NCI-H82 (cell line): ENCODE measurements at regions not wholly inside any gene's neighbourhood (a gene's known extent, or its start where the extent isn't known, plus 50 kb on each side); places are given as distances from the start of the nearest gene placed in this dataset.

Source experiments
- DNase-seq: peaks from one replicate; lab custom pipeline; 2025; lab: John Stamatoyannopoulos, UW

DNA sequence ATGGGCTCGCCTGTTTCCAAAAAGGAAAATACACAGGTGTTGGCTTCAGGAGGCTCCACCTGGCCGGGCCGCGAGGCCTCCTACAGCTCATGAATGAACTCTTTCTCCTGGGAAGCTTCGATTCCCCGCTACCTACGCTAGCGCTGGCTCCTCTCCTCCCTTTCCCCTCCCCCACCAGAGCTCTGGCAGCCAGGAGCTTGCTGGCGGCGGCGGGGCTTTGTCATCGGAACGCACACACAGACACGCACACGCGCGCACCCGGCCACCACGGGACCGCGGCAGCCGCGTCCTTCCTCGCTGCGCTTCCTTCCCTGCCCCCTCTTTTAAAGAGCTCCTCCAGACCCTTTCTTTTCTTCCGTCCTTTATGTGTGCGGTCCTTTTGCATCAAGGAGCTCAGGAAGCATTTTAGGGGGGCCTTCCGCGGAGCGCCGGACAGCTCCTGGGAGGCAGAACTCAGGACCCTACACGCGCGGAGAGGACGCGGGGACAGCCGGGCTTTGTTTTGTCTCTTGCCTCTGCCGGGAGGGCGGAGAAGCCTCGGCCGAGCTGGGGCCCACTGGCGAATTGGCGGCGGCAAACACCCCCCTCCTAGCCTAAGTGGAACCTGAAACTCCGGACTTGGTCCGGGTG lies 70.2 kb upstream of the BCOR start:
- no peak for DNase-seq

DNA sequence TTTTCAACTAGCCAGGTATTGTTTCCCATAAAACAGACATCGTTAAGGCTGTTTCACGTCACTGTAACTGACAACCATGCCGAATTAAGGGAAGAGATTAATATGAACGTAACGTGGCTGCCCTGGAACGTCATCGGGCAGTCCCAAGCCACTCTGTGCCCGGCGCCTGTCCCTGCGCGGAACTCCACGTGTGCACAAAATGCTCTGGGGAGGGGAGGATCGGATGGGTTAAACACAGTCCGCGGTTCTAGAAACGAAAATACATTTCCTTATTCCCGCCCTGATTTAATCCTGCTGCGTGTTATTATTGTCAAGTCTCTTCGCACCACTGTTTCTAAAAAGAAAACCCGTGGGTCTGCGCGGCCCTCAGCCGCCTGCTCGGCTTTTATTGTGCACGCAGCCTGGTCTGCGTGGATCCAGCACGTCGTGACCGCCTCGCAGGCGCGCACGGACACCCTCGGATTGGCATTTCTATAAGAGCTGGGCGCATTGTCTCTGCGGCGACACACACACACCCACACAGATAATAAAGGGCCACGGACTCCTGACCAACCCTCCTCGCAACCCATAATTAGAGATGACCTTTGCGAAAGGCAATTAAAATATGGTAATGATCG lies 69.6 kb upstream of the BCOR start:
- DNase-seq: no peak

DNA sequence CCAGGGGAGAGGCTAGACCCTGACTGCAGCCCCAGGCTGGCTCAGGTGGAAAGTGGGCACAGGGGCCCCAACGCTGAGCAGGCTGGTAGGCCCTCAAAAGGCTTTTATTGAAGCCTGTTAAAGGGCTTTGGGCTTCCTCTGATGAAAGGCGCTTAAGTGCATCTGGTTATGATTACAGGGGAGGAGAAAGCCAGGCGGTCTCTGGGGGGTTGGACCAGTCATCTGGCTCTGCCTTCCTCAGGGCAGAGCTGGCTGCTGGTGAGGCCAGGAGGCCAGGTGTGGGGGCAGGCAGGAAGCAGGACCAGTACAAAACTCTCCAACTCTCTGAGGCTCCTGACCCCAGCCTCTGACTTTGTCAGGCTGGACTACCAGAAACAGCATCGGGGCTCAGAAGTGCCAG lies 68.8 kb upstream of the BCOR start:
- DNase-seq: peak; percentile 95

DNA sequence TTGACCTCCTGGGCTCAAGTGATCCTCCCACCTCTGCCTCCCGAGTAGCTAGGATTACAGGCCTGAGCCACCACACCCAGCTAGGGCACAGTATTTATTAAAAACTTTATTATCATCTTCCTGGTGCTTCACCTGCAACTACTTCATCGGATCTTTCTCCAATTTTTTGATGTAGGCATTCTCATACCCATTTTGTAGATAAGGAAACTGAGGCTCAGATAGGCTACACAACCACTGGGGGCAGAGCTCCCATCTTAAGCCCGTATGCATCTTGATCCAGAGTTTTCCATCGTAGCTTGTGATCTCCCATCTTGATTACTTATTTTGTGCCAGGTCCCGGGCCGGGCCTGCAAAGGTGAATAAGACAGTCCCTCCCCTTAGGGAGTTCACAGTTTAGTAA lies 68.1 kb upstream of the BCOR start:
- no peak for DNase-seq

DNA sequence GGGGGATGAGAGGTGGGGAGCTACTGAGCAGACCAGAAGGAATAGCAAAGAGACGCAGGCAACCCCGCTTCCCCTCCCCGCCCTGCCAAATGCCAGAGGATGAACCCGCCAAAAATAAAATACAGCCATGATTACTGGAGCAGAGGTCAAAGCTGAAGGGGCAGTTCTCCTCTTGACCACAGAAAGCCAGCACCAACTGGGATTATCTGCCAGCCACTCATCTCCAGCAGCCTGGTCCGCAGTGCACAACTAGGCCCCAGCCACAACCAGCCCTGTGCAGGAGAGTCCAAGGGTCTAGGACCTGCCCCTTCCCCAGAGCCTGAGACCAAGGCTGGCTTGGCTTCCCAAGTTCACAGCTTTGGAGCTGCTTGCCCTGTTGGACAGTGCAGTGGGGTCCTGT lies 67.4 kb upstream of the BCOR start:
- no peak for DNase-seq

DNA sequence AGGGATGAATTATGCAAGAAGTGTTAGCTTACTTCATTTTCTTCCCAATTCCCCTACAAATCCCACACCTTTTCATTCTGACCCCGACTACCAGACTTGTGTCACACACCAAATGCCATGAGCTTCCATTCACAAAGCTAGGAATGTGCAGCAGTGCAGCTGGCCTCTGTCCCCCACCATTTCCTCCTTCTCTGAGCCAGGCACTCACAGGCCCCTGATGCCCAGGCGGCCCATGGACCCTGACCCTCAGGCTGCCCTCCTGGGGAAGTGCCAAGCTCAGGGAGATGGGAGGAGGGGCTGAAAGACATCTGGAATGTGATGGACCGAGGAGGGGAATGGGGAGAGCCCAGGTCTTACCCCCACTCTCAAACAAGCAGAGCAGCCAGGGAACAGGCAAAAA lies 67.0 kb upstream of the BCOR start:
- no peak for DNase-seq

DNA sequence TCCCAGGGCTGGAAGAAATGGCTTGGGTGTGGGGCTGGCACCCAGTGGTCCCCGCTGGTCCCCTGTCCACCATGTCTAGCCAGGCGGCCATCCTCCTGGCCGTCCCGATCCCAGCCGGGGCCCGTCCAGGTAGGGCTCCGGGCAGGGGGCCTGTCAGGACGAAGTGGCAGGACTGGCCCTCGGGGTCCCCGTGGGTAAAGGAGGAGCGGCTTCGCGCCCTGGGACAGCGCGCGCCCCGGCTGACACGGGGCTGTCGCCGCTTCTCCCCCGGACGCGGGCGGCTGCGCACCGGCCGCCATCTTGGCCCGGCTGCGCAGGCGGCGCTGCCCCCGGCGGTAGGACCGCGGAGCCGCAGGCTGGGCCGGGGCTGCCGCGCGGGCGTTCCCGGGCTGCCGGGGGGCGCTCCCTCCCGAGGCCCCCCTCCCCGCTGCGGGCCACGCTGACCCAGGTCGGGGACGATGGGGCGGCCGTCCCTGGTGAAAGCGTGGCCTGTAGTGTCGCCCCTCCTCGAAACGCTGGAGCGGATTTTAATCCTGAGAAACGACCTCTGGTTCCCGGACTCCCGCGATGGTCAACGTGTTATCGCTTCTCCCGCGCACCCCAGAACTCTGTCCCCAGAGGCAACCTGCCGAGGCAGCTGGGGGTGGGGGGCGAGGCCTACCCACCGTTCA lies 60.4 kb upstream of the BCOR start:
- DNase-seq: peak; percentile 44

DNA sequence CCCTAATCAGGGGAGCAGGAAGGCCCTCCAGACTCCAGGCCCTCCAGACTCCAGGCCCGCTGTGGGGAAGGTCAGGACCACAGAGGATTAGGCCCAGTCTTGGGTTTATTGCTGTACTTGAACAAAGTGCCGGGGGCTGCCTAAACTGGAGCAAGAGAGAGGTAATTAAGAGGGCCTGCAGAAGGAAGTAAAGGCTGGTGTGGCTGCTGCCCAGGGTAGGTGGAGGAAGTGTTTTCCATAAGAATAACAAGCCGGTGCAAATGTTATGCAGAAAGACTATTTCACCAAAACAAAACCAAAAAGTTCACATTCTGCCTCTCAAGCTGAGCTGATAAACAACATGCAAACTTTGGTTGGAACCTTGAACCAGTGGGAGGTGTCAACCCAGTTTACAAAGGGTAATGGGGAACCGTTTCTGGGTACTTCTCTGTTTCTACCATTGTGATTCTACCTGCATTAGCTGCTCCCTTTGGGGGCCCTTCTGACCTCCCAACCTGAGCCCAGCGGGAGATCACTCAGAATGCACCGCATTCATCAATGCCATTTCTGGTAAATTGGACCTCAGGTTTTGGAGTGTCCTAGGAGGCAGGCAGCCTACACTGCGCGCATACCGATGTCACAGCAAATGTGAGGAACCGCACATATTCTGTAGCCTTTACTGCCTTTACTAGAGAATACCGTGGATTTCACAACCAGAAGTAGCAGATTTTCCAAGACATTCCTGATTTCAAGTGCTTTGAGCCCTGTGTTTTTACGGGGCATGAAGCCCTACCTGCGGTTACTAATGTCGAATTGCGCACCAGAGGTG lies 59.7 kb upstream of the BCOR start:
- DNase-seq: peak; percentile 36

DNA sequence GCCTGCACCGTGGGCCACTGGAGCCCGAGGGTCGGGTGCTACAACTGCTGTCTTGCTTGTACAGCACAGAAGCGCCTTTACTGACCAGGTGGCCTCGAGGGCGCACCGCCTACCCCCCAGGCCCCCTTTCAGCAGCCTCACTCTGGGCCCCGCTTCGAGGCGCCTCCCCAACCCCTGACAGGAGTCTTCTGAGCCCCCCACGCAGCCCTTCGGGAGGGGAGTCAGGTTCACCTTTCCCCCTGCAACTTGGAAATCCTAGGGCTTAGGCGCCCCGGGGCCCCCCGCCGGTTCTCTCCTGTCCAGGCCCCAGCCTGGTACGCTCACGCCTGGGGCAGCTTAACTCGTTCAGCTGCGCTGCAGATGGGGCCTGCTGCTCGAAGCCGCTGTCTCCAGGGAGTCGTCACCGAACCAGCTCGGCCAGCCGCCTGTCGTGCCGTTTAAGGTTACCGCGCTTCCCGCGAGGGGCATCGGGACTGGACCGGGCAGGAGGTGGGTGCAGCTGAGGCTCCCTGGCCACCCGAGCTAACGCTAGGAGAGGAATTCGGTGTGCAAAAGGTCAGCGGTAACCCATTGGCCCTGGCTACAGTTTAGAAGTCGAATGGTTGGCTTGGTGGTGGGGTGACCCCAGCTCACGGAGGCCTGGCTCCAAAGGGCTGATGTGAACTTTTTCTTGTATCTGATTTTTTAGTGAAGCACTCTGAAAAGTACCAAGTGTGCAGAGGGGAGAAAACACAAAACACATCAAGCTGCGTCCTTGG lies 58.9 kb upstream of the BCOR start:
- DNase-seq: peak; percentile 80

DNA sequence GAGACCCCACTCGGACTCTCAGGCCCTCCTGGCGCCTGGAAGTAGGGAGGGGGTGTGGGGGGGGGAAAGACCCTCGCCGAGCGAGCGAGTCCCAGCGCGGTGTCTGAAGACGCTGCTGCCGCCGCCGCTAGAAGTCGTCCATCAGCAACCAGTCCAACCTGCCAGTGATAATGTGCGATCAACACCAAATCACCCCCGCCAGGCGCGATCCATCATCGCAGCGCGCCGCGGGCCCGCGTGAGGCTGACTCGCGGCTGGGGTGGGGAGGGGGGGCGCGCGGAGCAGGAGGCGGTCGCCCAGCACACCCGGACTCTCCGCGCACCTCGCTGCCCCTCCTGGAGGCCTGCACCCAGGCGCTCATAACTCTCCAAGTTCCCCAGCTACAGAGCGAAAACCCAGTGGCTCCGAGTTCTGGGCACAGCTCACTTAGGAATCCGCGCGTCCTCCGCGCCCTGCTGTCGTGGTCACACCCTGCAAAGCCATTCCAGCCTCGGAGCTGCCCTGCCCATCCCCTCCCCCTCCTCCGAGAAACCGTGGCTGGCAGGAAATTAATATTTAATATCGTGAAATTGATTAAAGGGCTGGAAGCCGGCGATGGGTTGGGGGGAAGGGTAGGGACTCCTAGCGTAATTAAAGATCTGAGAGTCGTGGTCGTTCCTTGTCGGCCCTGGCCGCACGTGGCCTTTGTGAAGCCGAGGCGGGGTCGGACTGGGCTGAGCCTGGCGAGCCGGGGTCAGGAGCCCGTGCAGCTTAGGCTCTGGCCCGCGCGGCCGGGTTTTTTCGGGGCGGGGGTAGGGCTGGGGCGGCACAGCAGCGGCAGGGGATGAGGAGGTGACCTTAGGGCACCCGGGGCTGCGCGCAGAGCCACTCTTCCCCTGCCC lies 58.1 kb upstream of the BCOR start:
- peak; percentile 76 for DNase-seq

DNA sequence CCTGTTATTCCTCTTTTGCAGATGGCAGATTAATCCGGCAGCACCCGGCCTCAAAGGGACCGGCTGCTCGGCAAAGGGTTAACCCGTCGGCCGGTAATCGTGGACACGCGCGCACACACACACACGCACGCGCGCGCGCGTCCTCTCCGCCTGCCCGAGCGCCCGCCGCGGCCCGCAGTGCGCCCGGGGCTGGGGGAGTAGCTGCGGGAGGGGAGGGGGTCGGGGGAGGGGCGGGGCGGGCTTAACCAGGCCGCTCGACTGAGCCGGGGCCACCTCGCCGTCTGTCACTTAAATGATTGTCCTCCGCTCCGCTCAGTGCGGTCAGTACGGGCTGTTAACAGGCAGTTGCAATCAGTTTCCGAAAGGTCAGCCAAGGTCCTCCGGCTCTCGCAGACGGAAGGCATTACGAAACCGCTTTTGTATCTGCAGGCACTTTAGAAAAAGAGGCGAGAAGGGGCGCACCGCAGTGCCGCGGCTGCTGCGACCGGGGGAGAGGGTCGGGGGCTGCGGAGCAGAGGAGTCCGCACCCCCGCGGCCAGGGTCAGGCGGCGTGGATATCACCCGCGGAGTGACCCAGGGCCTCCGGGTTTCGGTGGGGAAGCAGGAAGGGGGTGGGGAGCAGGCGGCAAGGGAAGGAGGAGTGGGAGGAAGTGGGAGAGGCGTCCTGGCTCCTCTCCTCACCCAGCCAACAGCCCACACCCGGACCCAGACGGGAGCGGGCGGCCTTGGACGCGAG lies 57.3 kb upstream of the BCOR start:
- peak; percentile 88 for DNase-seq

DNA sequence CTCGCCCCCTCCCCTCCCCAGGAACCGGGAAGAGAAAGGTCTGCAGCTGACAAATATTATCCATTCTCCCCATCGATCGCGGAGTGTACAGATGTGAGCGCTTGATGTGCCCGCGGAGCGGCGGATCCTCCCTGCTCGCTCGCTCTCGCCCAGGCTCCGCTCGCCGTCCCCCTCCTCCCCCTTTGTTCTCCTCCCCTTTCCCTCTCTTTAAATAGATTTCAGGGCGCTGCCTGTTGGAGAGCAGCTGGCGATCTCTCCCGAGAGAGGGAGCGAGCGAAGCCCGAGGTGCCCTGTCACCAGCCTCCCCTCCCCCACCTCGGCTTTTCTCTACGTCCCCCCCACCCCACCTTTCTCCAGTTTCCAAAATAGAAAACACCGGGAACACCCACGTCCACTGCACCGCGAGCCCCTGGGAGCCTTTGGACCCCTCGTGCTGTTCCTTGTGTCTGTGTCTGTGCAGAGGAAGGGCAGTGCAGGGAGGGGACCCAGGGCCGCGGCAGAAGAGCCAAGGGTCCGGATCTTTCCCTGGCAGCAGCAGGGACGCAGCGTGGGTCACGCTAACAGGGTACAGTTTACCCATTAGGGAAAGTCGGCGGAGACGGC lies 56.6 kb upstream of the BCOR start:
- DNase-seq: peak; percentile 93

DNA sequence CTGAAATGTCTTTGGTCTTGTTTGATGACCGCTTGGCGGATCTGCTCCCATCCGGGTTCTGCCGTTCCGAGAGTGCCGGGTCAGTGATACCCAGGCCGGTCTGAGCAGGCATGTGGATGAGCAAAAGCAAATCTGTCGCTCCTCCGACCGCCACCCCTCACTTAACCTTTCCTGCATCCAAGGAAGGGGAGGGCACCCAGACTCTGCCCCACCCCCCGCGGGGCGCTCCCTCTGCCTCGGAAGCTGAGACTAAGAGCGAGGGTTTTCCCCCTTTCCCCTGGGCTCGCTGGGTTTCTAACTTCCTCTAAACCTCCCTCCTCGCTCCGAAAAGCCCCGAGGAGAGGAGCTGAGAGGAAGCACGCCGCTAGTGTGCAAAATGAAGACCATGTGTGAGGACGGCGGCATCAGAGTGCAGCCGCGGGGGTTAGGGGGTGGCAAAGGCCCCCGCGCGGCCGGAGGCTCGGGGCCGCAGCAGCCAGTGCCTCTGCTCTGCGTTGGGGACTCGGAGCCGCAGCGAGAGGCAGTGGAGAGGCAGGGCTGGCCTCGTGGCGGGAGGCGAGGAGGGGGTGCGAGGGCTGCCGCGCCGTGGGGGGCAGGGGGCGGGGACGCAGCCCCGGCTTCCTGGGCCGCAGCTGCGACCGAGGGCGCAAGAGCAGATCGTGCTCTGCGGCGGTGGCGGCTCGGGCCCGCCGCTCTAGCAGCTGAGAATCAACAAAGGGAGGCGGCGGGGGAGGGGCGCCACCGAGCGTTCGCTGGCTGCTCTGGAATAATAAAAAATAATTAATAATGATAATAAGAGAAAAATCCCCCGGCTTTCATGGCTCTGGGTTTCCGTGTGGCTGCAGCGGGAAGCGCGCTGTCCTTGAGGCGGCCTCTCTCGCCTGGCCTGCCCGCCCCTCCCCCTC lies 55.8 kb upstream of the BCOR start:
- peak; percentile 74 for DNase-seq

DNA sequence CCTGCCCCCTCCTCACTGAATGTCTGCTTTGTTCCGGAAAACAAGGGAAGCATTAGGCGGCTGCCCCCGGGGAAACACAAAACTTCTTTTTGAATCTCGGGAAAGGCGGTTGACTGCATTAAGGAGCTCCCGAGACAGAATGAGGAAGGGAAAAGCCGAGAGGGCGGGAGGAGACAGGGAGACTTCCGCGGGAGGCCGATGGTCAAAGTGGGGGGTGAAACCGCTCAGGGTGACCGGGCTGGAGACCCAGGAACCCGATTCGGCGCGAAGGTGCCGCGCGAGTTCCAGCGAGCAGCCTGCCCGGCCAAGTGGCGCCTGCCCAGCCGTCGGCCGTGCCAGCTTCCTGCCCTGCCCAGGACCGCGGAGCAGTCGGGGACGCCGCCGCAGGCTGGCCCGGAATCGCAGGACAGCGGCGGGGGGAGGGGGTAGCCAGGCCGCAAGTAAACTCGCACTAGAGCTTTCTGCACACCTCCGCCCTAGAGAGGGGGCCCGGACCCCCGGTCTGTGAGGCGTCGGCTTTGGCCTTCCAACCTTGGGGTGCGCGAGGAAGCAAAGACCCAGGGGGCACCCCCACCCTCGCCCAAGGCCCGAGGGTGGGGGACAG lies 55.1 kb upstream of the BCOR start:
- DNase-seq: no peak

DNA sequence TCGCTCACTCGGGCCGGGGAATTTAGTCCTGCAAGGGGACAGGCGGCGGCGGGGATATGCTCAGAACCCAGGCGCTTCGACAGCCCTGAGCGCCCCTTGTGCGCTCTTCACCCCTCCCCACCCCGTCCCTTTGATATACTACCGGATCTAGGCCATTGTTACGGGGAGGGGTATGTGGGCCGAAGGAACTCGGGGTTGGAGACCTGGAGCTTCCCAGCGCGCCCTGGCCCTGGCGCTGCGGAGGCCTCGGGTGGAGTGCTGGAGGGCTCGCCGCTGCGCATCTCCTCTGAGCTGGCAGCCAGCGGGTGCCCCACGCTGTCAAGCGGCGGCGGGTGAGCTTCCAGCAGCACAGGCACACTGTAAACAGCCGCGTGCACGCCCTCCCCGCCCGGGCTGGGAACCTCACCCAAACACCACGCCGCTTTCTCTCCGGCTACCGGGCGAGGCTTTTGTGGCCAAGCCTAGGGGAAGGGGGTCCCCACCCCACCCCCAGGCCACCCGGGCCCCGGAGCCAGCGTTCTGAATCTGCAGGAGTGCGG lies 54.5 kb upstream of the BCOR start:
- no peak for DNase-seq

DNA sequence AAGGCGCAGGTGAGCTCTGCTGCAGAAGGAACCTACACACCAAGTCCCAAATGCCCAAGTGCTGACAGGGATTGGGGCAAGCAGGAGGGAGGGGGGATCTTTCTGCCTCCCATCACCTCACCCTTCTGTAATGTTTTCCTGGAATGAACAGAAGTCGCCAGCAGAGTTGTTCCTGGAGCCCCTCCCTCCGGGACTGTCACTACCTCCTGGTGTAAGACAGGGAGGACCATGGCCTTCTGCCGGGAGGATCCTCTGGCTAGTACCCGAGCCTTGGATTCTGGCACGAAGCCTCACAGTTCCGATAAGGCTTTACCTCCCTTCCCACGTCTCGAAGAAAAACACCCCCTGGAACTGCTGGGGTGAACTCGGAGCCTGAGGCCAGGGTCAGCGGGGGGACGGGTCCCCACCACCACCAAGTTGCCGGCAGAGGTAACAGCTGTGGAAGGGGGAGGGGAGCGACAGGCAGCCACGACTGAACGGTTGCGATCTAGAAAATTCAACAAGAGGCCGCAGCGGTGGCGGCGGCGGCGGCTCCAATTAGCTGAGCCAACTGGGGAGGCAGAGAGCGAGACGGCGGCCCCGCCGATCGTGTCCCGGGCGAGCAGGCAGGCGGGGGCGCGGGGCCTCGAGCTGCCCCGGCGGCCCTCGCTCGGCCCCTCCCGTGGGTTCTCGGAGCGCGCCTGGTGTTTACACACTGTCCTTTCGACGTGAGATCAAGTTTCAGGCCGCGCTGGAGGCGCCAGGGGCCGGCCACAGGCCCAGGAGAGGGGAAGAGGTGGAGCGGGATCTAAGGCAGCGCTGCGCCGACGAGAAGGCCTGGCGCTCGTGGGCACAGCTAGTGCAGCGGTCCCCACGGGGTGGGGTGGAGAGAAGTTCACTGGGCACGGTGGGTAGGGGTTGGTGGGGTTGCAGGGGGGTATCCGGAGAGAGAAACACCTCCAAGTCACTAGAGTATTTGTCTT lies 53.7 kb upstream of the BCOR start:
- DNase-seq: no peak

DNA sequence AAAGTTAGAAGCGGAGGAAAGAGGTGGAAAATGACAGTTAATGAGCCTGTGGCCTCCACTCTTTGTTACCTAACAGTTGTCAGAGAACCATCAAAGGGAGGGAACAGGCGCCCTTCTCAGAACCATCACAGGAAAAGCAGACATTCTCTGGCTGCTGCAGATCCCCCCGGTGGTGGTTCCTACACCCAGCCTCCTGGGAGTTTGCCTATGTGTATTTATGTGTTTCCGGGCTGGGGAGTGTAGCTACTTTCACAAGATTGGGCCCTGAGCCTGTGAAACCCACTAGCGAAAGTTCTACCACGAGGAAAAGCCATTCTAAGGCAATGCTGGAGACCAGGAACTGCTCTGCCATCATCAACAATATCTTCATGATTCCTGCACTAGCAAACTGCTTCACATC lies 52.7 kb upstream of the BCOR start:
- DNase-seq: peak; percentile 22
